ENCODE measurements at regions not wholly inside any gene's neighbourhood (a gene's known extent, or its start where the extent isn't known, plus 50 kb on each side); places are given as distances from the start of the nearest gene placed in this dataset.

- TF ChIP-seq POLR2A (IDR thresholded peaks at IDR 0.05; ENCODE audit: low read depth) (no peak), POLR2AphosphoS5 (IDR thresholded peaks at IDR 0.05) (no peak)
Observed at GRCh38 chr20:11995805-11996567, 78.3 kb downstream of the BTBD3 start.
